Body of pancreas (tissue), 4 donors: ENCODE measurements at regions not wholly inside any gene's neighbourhood (a gene's known extent, or its start where the extent isn't known, plus 50 kb on each side); places are given as distances from the start of the nearest gene placed in this dataset.

Source experiments
- POLR2A ChIP-seq, 3 donors: fragments of 450-650 bp; IDR thresholded peaks; one replicate each; pipeline ENCODE4 v1.6.1; 2016; ENCODE audit warnings: antibody characterized with exemption in 3 of 3, mild to moderate bottlenecking in 2 of 3
- TF ChIP-seq, protein P1 (sequence below), 7 experiments: fragments of 450-650 bp in 4 of 7; fragments of 200-600 bp in 3 of 7; sonication (generic) in 3 of 7; IDR thresholded peaks; one replicate each; pipeline ENCODE4 v1.5.1; 2016 to 2019; ENCODE audit warnings: antibody characterized with exemption in 7 of 7

DNA sequence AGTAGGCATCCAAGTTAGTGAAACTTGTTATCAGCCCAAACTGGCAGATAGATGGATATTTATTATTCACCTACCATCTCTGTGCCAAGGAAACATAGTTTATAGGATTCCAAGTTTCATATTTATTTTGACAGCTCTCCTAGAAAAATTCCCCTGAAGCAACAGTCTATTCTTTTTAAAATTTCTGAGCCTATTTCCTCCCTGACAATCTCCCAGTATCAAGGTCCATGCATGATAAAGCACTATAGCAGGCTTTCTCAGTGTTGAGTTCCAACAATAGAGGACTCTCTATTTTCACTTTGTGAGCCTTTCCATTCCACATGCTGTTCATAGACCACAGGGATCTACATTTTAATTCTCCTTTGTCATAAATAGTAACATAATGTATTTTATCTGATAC is 312.6 kb downstream of the SLITRK6 start:
- TF ChIP-seq, protein P1, sequence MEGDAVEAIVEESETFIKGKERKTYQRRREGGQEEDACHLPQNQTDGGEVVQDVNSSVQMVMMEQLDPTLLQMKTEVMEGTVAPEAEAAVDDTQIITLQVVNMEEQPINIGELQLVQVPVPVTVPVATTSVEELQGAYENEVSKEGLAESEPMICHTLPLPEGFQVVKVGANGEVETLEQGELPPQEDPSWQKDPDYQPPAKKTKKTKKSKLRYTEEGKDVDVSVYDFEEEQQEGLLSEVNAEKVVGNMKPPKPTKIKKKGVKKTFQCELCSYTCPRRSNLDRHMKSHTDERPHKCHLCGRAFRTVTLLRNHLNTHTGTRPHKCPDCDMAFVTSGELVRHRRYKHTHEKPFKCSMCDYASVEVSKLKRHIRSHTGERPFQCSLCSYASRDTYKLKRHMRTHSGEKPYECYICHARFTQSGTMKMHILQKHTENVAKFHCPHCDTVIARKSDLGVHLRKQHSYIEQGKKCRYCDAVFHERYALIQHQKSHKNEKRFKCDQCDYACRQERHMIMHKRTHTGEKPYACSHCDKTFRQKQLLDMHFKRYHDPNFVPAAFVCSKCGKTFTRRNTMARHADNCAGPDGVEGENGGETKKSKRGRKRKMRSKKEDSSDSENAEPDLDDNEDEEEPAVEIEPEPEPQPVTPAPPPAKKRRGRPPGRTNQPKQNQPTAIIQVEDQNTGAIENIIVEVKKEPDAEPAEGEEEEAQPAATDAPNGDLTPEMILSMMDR (IDR thresholded peaks at IDR 0.05) = no peak
- no peak for TF ChIP-seq POLR2A (IDR thresholded peaks at IDR 0.05)
